ENCODE measurements at regions not wholly inside any gene's neighbourhood (a gene's known extent, or its start where the extent isn't known, plus 50 kb on each side); places are given as distances from the start of the nearest gene placed in this dataset.

- peaks cover 0 to 5% of the 10 kb centered on the region in 2 donors for H3K4me1 ChIP-seq (ENCODE audit: control insufficient read depth in 2 of 2, insufficient read depth in 1 of 2, low read depth in 1 of 2, low read length in 2 of 2)
- no peak overlapping the region for H3K4me2 ChIP-seq (ENCODE audit: insufficient read depth, low read length, poor library complexity, severe bottlenecking)
- H2BK15ac ChIP-seq (ENCODE audit: low read length) = no peak overlapping the region
- H2BK5ac ChIP-seq (ENCODE audit: low read length) = no peak overlapping the region
- no peak overlapping the region for H2BK12ac ChIP-seq (ENCODE audit: low read length)
- H3K14ac ChIP-seq (ENCODE audit: low read length) = no peak overlapping the region
- H3K36me3 ChIP-seq (replicated peaks in 1 of 2; ENCODE audit: control insufficient read depth in 2 of 2, insufficient read depth in 2 of 2, low read length in 2 of 2) = no peaks in the 10 kb centered on the region
- no peak overlapping the region for H2BK120ac ChIP-seq (ENCODE audit: low read depth, low read length)
- H3K27me3 ChIP-seq (ENCODE audit: control insufficient read depth in 3 of 3, insufficient read depth in 3 of 3, low read depth in 1 of 3, low read length in 3 of 3) = no peaks in the 10 kb centered on the region
- H4K91ac ChIP-seq (ENCODE audit: low read depth, low read length, poor library complexity) = no peak overlapping the region
- no CpG with 5 or more reads among the region's 2 CpGs for WGBS, 2 donors (ENCODE audit: extremely low coverage in 2 of 2, insufficient read length in 2 of 2, insufficient replicate concordance in 1 of 2)
- H3K79me1 ChIP-seq (ENCODE audit: low read depth, low read length) = no peaks in the 10 kb centered on the region
- H3K23ac ChIP-seq (ENCODE audit: low read depth, low read length, poor library complexity) = no peak overlapping the region
- no peak for DNase-seq (ENCODE audit: low spot score)
- H3K27ac ChIP-seq (replicated peaks; ENCODE audit: low read length) = no peak overlapping the region
- H3K4me3 ChIP-seq (ENCODE audit: low read length in 2 of 2) = no peak overlapping the region
- H3K9me3 ChIP-seq (replicated peaks in 1 of 2; ENCODE audit: control insufficient read depth in 2 of 2, insufficient read depth in 1 of 2, low read depth in 1 of 2, low read length in 2 of 2) = no peaks in the 10 kb centered on the region
- no peak overlapping the region for H2AFZ ChIP-seq (ENCODE audit: low read length)
- H2AK5ac ChIP-seq (ENCODE audit: low read depth, low read length) = no peak overlapping the region
- no peak overlapping the region for H3K18ac ChIP-seq (ENCODE audit: low read length)
- no peak overlapping the region for H3K9ac ChIP-seq (ENCODE audit: low read depth, low read length, poor library complexity)
- H4K8ac ChIP-seq (ENCODE audit: low read depth, low read length) = no peak overlapping the region
- no peak overlapping the region for H3K4ac ChIP-seq (ENCODE audit: low read length)
These were observed 54.8 kb upstream of the DHX40 start for GRCh38 chr17:59510611-59511010.

- H3K27me3 ChIP-seq (ENCODE audit: control insufficient read depth in 3 of 3, insufficient read depth in 3 of 3, low read depth in 1 of 3, low read length in 3 of 3) = no peaks in the 10 kb centered on the region
- no peak overlapping the region for H4K8ac ChIP-seq (ENCODE audit: low read depth, low read length)
- no peak overlapping the region for H2BK120ac ChIP-seq (ENCODE audit: low read depth, low read length)
- H4K91ac ChIP-seq (ENCODE audit: low read depth, low read length, poor library complexity) = no peak overlapping the region
- H2BK12ac ChIP-seq (ENCODE audit: low read length) = no peak overlapping the region
- no peak overlapping the region for H2BK5ac ChIP-seq (ENCODE audit: low read length)
- no peaks in the 10 kb centered on the region for H3K79me1 ChIP-seq (ENCODE audit: low read depth, low read length)
- H3K14ac ChIP-seq (ENCODE audit: low read length) = no peak overlapping the region
- no peak overlapping the region for H2AK5ac ChIP-seq (ENCODE audit: low read depth, low read length)
- H3K4me1 ChIP-seq (ENCODE audit: control insufficient read depth in 2 of 2, insufficient read depth in 1 of 2, low read depth in 1 of 2, low read length in 2 of 2) = peaks cover 0 to 5% of the 10 kb centered on the region in 2 donors
- no peak overlapping the region for H2AFZ ChIP-seq (ENCODE audit: low read length)
- no peaks in the 10 kb centered on the region for H3K36me3 ChIP-seq (replicated peaks in 1 of 2; ENCODE audit: control insufficient read depth in 2 of 2, insufficient read depth in 2 of 2, low read length in 2 of 2)
- H3K9me3 ChIP-seq (replicated peaks in 1 of 2; ENCODE audit: control insufficient read depth in 2 of 2, insufficient read depth in 1 of 2, low read depth in 1 of 2, low read length in 2 of 2) = no peaks in the 10 kb centered on the region
- no peak overlapping the region for H3K23ac ChIP-seq (ENCODE audit: low read depth, low read length, poor library complexity)
- no peak overlapping the region for H3K18ac ChIP-seq (ENCODE audit: low read length)
- no peak overlapping the region for H3K9ac ChIP-seq (ENCODE audit: low read depth, low read length, poor library complexity)
- H3K4me3 ChIP-seq (ENCODE audit: low read length in 2 of 2) = no peak overlapping the region
- no peak for DNase-seq (ENCODE audit: low spot score)
- no peak overlapping the region for H3K4me2 ChIP-seq (ENCODE audit: insufficient read depth, low read length, poor library complexity, severe bottlenecking)
- H2BK15ac ChIP-seq (ENCODE audit: low read length) = no peak overlapping the region
- no peak overlapping the region for H3K4ac ChIP-seq (ENCODE audit: low read length)
- no peak overlapping the region for H3K27ac ChIP-seq (replicated peaks; ENCODE audit: low read length)
These were observed 53.7 kb upstream of the DHX40 start for GRCh38 chr17:59511726-59512125.

DNA sequence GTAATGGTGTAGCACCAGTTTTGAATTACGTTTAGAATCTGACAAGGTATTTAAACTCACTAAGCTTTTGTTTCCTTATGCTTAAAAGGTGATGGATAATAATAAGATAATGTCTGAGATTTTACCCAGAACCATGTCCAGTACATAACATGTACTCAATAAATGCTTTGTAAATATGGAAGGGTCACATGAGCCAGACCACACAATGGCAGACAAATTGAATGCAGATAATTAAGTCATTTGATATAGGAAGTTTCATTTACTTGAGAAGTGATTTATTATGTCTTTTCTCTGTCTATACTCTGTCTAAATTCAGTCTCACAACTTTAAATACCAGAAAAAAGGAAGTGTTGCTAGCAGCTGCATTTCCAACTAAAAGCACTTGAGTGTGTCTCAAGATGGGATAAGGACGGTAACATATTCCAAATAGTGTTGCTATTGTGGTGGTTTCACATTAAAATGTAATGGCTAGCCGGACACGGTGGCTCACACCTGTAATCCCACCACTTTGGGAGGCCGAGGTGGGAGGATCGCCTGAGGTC, 52.5 kb upstream of the DHX40 start:
- WGBS, 2 donors (ENCODE audit: extremely low coverage in 2 of 2, insufficient read length in 2 of 2, insufficient replicate concordance in 1 of 2) = no CpG with 5 or more reads among the region's 6 CpGs
- Histone ChIP-seq H3K27me3 (ENCODE audit: control insufficient read depth in 3 of 3, insufficient read depth in 3 of 3, low read depth in 1 of 3, low read length in 3 of 3) (no peaks in the 10 kb centered on the region), H3K18ac (ENCODE audit: low read length) (no peak overlapping the region), H4K8ac (ENCODE audit: low read depth, low read length) (no peak overlapping the region), H3K9me3 (replicated peaks in 1 of 2; ENCODE audit: control insufficient read depth in 2 of 2, insufficient read depth in 1 of 2, low read depth in 1 of 2, low read length in 2 of 2) (no peaks in the 10 kb centered on the region), H3K4me1 (ENCODE audit: control insufficient read depth in 2 of 2, insufficient read depth in 1 of 2, low read depth in 1 of 2, low read length in 2 of 2) (peaks cover 0 to 5% of the 10 kb centered on the region in 2 donors), H2BK120ac (ENCODE audit: low read depth, low read length) (no peak overlapping the region), H2AFZ (ENCODE audit: low read length) (no peak overlapping the region), H3K36me3 (replicated peaks in 1 of 2; ENCODE audit: control insufficient read depth in 2 of 2, insufficient read depth in 2 of 2, low read length in 2 of 2) (no peaks in the 10 kb centered on the region), H4K91ac (ENCODE audit: low read depth, low read length, poor library complexity) (no peak overlapping the region), H2AK5ac (ENCODE audit: low read depth, low read length) (no peak overlapping the region), H3K14ac (ENCODE audit: low read length) (no peak overlapping the region), H3K4me3 (ENCODE audit: low read length in 2 of 2) (no peak overlapping the region), H2BK15ac (ENCODE audit: low read length) (no peak overlapping the region), H3K9ac (ENCODE audit: low read depth, low read length, poor library complexity) (no peak overlapping the region), H2BK12ac (ENCODE audit: low read length) (no peak overlapping the region), H3K79me1 (ENCODE audit: low read depth, low read length) (no peaks in the 10 kb centered on the region), H3K4ac (ENCODE audit: low read length) (no peak overlapping the region), H3K27ac (replicated peaks; ENCODE audit: low read length) (no peak overlapping the region), H2BK5ac (ENCODE audit: low read length) (no peak overlapping the region), H3K23ac (ENCODE audit: low read depth, low read length, poor library complexity) (no peak overlapping the region), H3K4me2 (ENCODE audit: insufficient read depth, low read length, poor library complexity, severe bottlenecking) (no peak overlapping the region)
- DNase-seq (ENCODE audit: low spot score) = no peak

- Histone ChIP-seq H3K9ac (ENCODE audit: low read depth, low read length, poor library complexity) (no peak overlapping the region), H2BK120ac (ENCODE audit: low read depth, low read length) (no peak overlapping the region), H3K4ac (ENCODE audit: low read length) (no peak overlapping the region), H3K79me1 (ENCODE audit: low read depth, low read length) (no peaks in the 10 kb centered on the region), H2AK5ac (ENCODE audit: low read depth, low read length) (no peak overlapping the region), H3K27me3 (ENCODE audit: control insufficient read depth in 3 of 3, insufficient read depth in 3 of 3, low read depth in 1 of 3, low read length in 3 of 3) (no peaks in the 10 kb centered on the region), H3K9me3 (replicated peaks in 1 of 2; ENCODE audit: control insufficient read depth in 2 of 2, insufficient read depth in 1 of 2, low read depth in 1 of 2, low read length in 2 of 2) (no peaks in the 10 kb centered on the region), H3K36me3 (replicated peaks in 1 of 2; ENCODE audit: control insufficient read depth in 2 of 2, insufficient read depth in 2 of 2, low read length in 2 of 2) (no peaks in the 10 kb centered on the region), H3K4me1 (ENCODE audit: control insufficient read depth in 2 of 2, insufficient read depth in 1 of 2, low read depth in 1 of 2, low read length in 2 of 2) (peaks cover 0 to 5% of the 10 kb centered on the region in 2 donors), H2AFZ (ENCODE audit: low read length) (no peak overlapping the region), H3K18ac (ENCODE audit: low read length) (no peak overlapping the region), H2BK15ac (ENCODE audit: low read length) (no peak overlapping the region), H3K4me2 (ENCODE audit: insufficient read depth, low read length, poor library complexity, severe bottlenecking) (no peak overlapping the region), H3K4me3 (ENCODE audit: low read length in 2 of 2) (no peak overlapping the region), H4K8ac (ENCODE audit: low read depth, low read length) (no peak overlapping the region), H3K23ac (ENCODE audit: low read depth, low read length, poor library complexity) (no peak overlapping the region), H3K27ac (replicated peaks; ENCODE audit: low read length) (no peak overlapping the region), H2BK5ac (ENCODE audit: low read length) (no peak overlapping the region), H4K91ac (ENCODE audit: low read depth, low read length, poor library complexity) (no peak overlapping the region), H2BK12ac (ENCODE audit: low read length) (no peak overlapping the region), H3K14ac (ENCODE audit: low read length) (no peak overlapping the region)
- no CpG with 5 or more reads among the region's 8 CpGs for WGBS, 2 donors (ENCODE audit: extremely low coverage in 2 of 2, insufficient read length in 2 of 2, insufficient replicate concordance in 1 of 2)
- DNase-seq (ENCODE audit: low spot score) = no peak
These were observed 51.2 kb upstream of the DHX40 start for GRCh38 chr17:59513934-59514841.
